AG09319 (cell line): ENCODE measurements at regions not wholly inside any gene's neighbourhood (a gene's known extent, or its start where the extent isn't known, plus 50 kb on each side); places are given as distances from the start of the nearest gene placed in this dataset.

ENCODE experiments used
- DNase-seq: peaks from one replicate; pipeline ENCODE4 v3.0.0-alpha.2; 2010; ENCODE audit warnings: low read depth; ENCODE audit errors: extremely low read depth
- CTCF ChIP-seq: IDR thresholded peaks from 2 replicates; pipeline ENCODE4 v1.5.1; 2011; ENCODE audit warnings: low read depth, mild to moderate bottlenecking, inconsistent platforms, low read length, moderate library complexity

- TF ChIP-seq CTCF: no peak
Measured at GRCh38 chrX:150310881-150311280, 52.2 kb upstream of the MAMLD1 start.

GRCh38 chrX:150312931-150313330 is 50.2 kb upstream of the MAMLD1 start:
- TF ChIP-seq CTCF: no peak
- no peak for DNase-seq

More at GRCh38 chrX:150310881-150311280, 52.2 kb upstream of the MAMLD1 start:
- no peak for DNase-seq
